Loucy (cell line): ENCODE measurements at regions not wholly inside any gene's neighbourhood (a gene's known extent, or its start where the extent isn't known, plus 50 kb on each side); places are given as distances from the start of the nearest gene placed in this dataset.

Experiments
- CTCF ChIP-seq: fragments of 200-600 bp; sonication (generic); conservative IDR thresholded peaks from 2 replicates; pipeline ENCODE4 v1.5.1; 2014; ENCODE audit warnings: mild to moderate bottlenecking, antibody characterized with exemption, low read length
- EZH2phosphoT487 ChIP-seq: fragments of 200-600 bp; IDR thresholded peaks from 2 replicates; pipeline ENCODE4 v1.6.1; 2018; ENCODE audit warnings: antibody characterized with exemption, mild to moderate bottlenecking, moderate library complexity, borderline replicate concordance

GRCh38 chr6:137795501-137795900 lies 71.6 kb upstream of the TNFAIP3 start:
- TF ChIP-seq CTCF: no peak
- TF ChIP-seq EZH2phosphoT487: no peak
